ENCODE measurements at regions not wholly inside any gene's neighbourhood (a gene's known extent, or its start where the extent isn't known, plus 50 kb on each side); places are given as distances from the start of the nearest gene placed in this dataset.
A peak's percentile ranks its signal among the peaks of the same experiment; 100 is the strongest.

- H3K79me2 ChIP-seq (ENCODE audit: control insufficient read depth, insufficient read depth, low read length), result no peaks in the 10 kb centered on the region
- no CpG with 5 or more reads among the region's 12 CpGs for WGBS (ENCODE audit: extremely low coverage, insufficient coverage, low lambda C conversion rate)
- no peaks in the 10 kb centered on the region for H3K79me1 ChIP-seq (ENCODE audit: low read length)
- DNase-seq, result no peak
- no peaks in the 10 kb centered on the region for H3K36me3 ChIP-seq (ENCODE audit: control insufficient read depth, insufficient read depth, low read length)
- no peak overlapping the region for H3K4me3 ChIP-seq (ENCODE audit: low read length)
- H2BK120ac ChIP-seq (ENCODE audit: low read depth, low read length), result peak overlapping the region; percentile 17
- H2AK5ac ChIP-seq (ENCODE audit: low read length), result no peak overlapping the region
- H4K5ac ChIP-seq (ENCODE audit: low read length), result no peak overlapping the region
- H3K18ac ChIP-seq (ENCODE audit: low read length), result peak overlapping the region; percentile 41
- no peak overlapping the region for H3K9ac ChIP-seq (ENCODE audit: low read length)
- no peak overlapping the region for H4K8ac ChIP-seq (ENCODE audit: low read depth, low read length)
- H3K4me2 ChIP-seq (ENCODE audit: low read length), result no peak overlapping the region
- H2BK5ac ChIP-seq (ENCODE audit: low read length), result peak overlapping the region; percentile 87
- peaks cover 9% of the 10 kb centered on the region for H3K4me1 ChIP-seq (ENCODE audit: control insufficient read depth, low read depth, low read length)
- peak overlapping the region; percentile 63 for H3K27ac ChIP-seq (ENCODE audit: low read depth, low read length)
- H3K23ac ChIP-seq (ENCODE audit: low read length), result no peak overlapping the region
- peak overlapping the region; percentile 73 for H3K56ac ChIP-seq (ENCODE audit: low read length)
- no peak overlapping the region for H2BK15ac ChIP-seq (replicated peaks; ENCODE audit: low read depth)
- no peaks in the 10 kb centered on the region for H3K27me3 ChIP-seq (ENCODE audit: insufficient read depth, low read length, poor library complexity)
- peak overlapping the region; percentile 63 for H3K4ac ChIP-seq (ENCODE audit: low read depth, low read length)
Measured at GRCh38 chr11:112778091-112778876, 182.9 kb upstream of the NCAM1 start.

DNA sequence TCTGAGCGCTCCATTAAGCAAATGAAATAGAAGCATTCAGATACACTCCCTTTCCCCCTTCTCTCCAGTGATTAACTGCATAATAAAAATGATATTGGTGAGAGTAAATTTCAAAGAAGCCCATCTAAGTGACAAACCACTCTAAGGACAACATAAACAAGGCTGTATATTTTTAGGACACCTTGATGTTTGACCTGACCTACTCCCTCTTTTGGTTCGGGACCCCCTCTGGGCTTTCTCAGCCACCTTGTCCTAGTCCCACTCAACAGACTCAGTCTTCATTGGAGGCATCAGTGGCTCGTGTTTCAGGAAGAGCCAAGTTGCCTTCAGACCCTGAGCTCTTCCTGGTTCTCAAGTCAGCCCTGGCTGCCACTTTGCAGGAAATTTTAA, 182.3 kb upstream of the NCAM1 start:
- Histone ChIP-seq H2AK5ac (ENCODE audit: low read length) (no peak overlapping the region), H3K4me1 (ENCODE audit: control insufficient read depth, low read depth, low read length) (peaks cover 9% of the 10 kb centered on the region), H3K4me3 (ENCODE audit: low read length) (no peak overlapping the region), H3K9ac (ENCODE audit: low read length) (no peak overlapping the region), H3K56ac (ENCODE audit: low read length) (no peak overlapping the region), H3K27me3 (ENCODE audit: insufficient read depth, low read length, poor library complexity) (no peaks in the 10 kb centered on the region), H2BK120ac (ENCODE audit: low read depth, low read length) (no peak overlapping the region), H3K23ac (ENCODE audit: low read length) (no peak overlapping the region), H3K79me2 (ENCODE audit: control insufficient read depth, insufficient read depth, low read length) (no peaks in the 10 kb centered on the region), H3K18ac (ENCODE audit: low read length) (peak overlapping the region; percentile 20), H3K36me3 (ENCODE audit: control insufficient read depth, insufficient read depth, low read length) (no peaks in the 10 kb centered on the region), H3K79me1 (ENCODE audit: low read length) (no peaks in the 10 kb centered on the region), H3K27ac (ENCODE audit: low read depth, low read length) (no peak overlapping the region), H4K8ac (ENCODE audit: low read depth, low read length) (no peak overlapping the region), H4K5ac (ENCODE audit: low read length) (no peak overlapping the region), H2BK15ac (replicated peaks; ENCODE audit: low read depth) (no peak overlapping the region), H2BK5ac (ENCODE audit: low read length) (peak overlapping the region; percentile 17), H3K4ac (ENCODE audit: low read depth, low read length) (no peak overlapping the region), H3K4me2 (ENCODE audit: low read length) (no peak overlapping the region)
- whole genome bisulfite sequencing (ENCODE audit: extremely low coverage, insufficient coverage, low lambda C conversion rate), result no CpG with 5 or more reads among the region's 3 CpGs
- no peak for DNase-seq

DNA sequence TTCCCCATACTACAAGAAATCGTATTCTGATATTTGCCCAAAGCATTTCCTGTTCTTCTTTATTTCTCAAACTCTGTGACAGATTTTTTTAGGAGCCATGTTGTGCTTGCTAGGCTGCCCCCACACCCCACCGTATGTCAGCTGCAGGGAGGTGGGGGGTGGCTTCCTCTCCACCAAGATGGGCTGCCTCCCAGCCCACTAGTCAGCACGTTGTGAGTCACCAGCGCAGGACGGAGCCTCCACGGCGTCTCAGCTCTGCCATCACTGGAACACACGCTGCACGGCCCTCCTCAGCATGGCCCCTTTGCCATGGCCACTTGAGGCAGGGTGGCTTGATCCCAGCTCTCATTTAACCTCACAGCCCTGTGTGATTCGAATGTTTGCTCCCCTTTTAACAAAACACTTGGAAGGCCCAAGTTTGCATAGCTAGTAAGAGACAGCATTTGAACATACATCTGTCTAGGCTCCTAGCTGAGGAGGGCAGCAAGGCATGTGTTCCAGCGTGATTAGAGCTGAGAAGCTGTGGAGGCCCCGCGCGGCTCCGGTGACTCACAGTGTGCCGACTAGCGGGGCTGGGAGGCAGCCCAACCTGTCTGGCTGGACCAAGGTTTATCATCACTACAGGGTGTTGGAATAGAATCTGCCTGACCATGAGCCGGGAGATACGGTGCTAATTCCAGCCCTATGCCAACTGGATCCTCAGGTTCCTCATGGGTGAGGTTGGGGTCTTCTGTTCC, 180.7 kb upstream of the NCAM1 start:
- H4K8ac ChIP-seq (ENCODE audit: low read depth, low read length), result no peak overlapping the region
- H3K23ac ChIP-seq (ENCODE audit: low read length), result no peak overlapping the region
- no CpG with 5 or more reads among the region's 19 CpGs for WGBS (ENCODE audit: extremely low coverage, insufficient coverage, low lambda C conversion rate)
- H3K4ac ChIP-seq (ENCODE audit: low read depth, low read length), result no peak overlapping the region
- no peak overlapping the region for H3K9ac ChIP-seq (ENCODE audit: low read length)
- H3K27ac ChIP-seq (ENCODE audit: low read depth, low read length), result no peak overlapping the region
- no peak for DNase-seq
- no peak overlapping the region for H3K4me3 ChIP-seq (ENCODE audit: low read length)
- no peak overlapping the region for H2BK120ac ChIP-seq (ENCODE audit: low read depth, low read length)
- no peak overlapping the region for H2BK5ac ChIP-seq (ENCODE audit: low read length)
- no peak overlapping the region for H2BK15ac ChIP-seq (replicated peaks; ENCODE audit: low read depth)
- H3K56ac ChIP-seq (ENCODE audit: low read length), result no peak overlapping the region
- H3K4me2 ChIP-seq (ENCODE audit: low read length), result no peak overlapping the region
- H4K5ac ChIP-seq (ENCODE audit: low read length), result no peak overlapping the region
- H3K27me3 ChIP-seq (ENCODE audit: insufficient read depth, low read length, poor library complexity), result no peaks in the 10 kb centered on the region
- no peak overlapping the region for H3K18ac ChIP-seq (ENCODE audit: low read length)
- H2AK5ac ChIP-seq (ENCODE audit: low read length), result no peak overlapping the region
- H3K79me2 ChIP-seq (ENCODE audit: control insufficient read depth, insufficient read depth, low read length), result no peaks in the 10 kb centered on the region
- H3K4me1 ChIP-seq (ENCODE audit: control insufficient read depth, low read depth, low read length), result peaks cover 14% of the 10 kb centered on the region
- no peaks in the 10 kb centered on the region for H3K36me3 ChIP-seq (ENCODE audit: control insufficient read depth, insufficient read depth, low read length)
- no peaks in the 10 kb centered on the region for H3K79me1 ChIP-seq (ENCODE audit: low read length)

GRCh38 chr11:112783945-112784322, 177.3 kb upstream of the NCAM1 start:
- no peak overlapping the region for H2BK120ac ChIP-seq (ENCODE audit: low read depth, low read length)

GRCh38 chr11:112784323-112785073, 176.7 kb upstream of the NCAM1 start:
- H3K36me3 ChIP-seq (ENCODE audit: control insufficient read depth, insufficient read depth, low read length), result no peaks in the 10 kb centered on the region
- H3K23ac ChIP-seq (ENCODE audit: low read length), result no peak overlapping the region
- H2BK5ac ChIP-seq (ENCODE audit: low read length), result no peak overlapping the region
- H3K4me2 ChIP-seq (ENCODE audit: low read length), result no peak overlapping the region
- peaks cover 5% of the 10 kb centered on the region for H3K4me1 ChIP-seq (ENCODE audit: control insufficient read depth, low read depth, low read length)
- no peak overlapping the region for H3K18ac ChIP-seq (ENCODE audit: low read length)
- no peak overlapping the region for H2BK120ac ChIP-seq (ENCODE audit: low read depth, low read length)
- no peak overlapping the region for H2AK5ac ChIP-seq (ENCODE audit: low read length)
- H3K27ac ChIP-seq (ENCODE audit: low read depth, low read length), result no peak overlapping the region
- no peak overlapping the region for H3K9ac ChIP-seq (ENCODE audit: low read length)
- H4K5ac ChIP-seq (ENCODE audit: low read length), result no peak overlapping the region
- H2BK15ac ChIP-seq (replicated peaks; ENCODE audit: low read depth), result no peak overlapping the region
- no peak overlapping the region for H4K8ac ChIP-seq (ENCODE audit: low read depth, low read length)
- H3K4me3 ChIP-seq (ENCODE audit: low read length), result no peak overlapping the region
- H3K79me2 ChIP-seq (ENCODE audit: control insufficient read depth, insufficient read depth, low read length), result no peaks in the 10 kb centered on the region
- no peaks in the 10 kb centered on the region for H3K27me3 ChIP-seq (ENCODE audit: insufficient read depth, low read length, poor library complexity)
- peak; percentile 31 for DNase-seq
- no peak overlapping the region for H3K56ac ChIP-seq (ENCODE audit: low read length)
- WGBS (ENCODE audit: extremely low coverage, insufficient coverage, low lambda C conversion rate), result no CpG with 5 or more reads among the region's 24 CpGs
- no peaks in the 10 kb centered on the region for H3K79me1 ChIP-seq (ENCODE audit: low read length)
- H3K4ac ChIP-seq (ENCODE audit: low read depth, low read length), result no peak overlapping the region

More at GRCh38 chr11:112783945-112784322, 177.3 kb upstream of the NCAM1 start:
- DNase-seq, result no peak
- WGBS (ENCODE audit: extremely low coverage, insufficient coverage, low lambda C conversion rate), result no CpG with 5 or more reads among the region's 4 CpGs
- no peak overlapping the region for H3K56ac ChIP-seq (ENCODE audit: low read length)
- H3K4me2 ChIP-seq (ENCODE audit: low read length), result no peak overlapping the region
- H2BK5ac ChIP-seq (ENCODE audit: low read length), result no peak overlapping the region
- H3K9ac ChIP-seq (ENCODE audit: low read length), result no peak overlapping the region
- no peak overlapping the region for H3K23ac ChIP-seq (ENCODE audit: low read length)
- no peaks in the 10 kb centered on the region for H3K79me1 ChIP-seq (ENCODE audit: low read length)
- H2BK15ac ChIP-seq (replicated peaks; ENCODE audit: low read depth), result no peak overlapping the region
- H4K8ac ChIP-seq (ENCODE audit: low read depth, low read length), result no peak overlapping the region
- no peak overlapping the region for H3K4me3 ChIP-seq (ENCODE audit: low read length)
- H3K18ac ChIP-seq (ENCODE audit: low read length), result no peak overlapping the region
- H3K4me1 ChIP-seq (ENCODE audit: control insufficient read depth, low read depth, low read length), result peaks cover 7% of the 10 kb centered on the region
- no peaks in the 10 kb centered on the region for H3K79me2 ChIP-seq (ENCODE audit: control insufficient read depth, insufficient read depth, low read length)
- H3K27me3 ChIP-seq (ENCODE audit: insufficient read depth, low read length, poor library complexity), result no peaks in the 10 kb centered on the region
- H2AK5ac ChIP-seq (ENCODE audit: low read length), result no peak overlapping the region
- no peak overlapping the region for H3K4ac ChIP-seq (ENCODE audit: low read depth, low read length)
- no peaks in the 10 kb centered on the region for H3K36me3 ChIP-seq (ENCODE audit: control insufficient read depth, insufficient read depth, low read length)
- no peak overlapping the region for H3K27ac ChIP-seq (ENCODE audit: low read depth, low read length)
- H4K5ac ChIP-seq (ENCODE audit: low read length), result no peak overlapping the region

Measured in mesendoderm (in vitro differentiated cells).